GM13977 (cell line): ENCODE measurements at regions not wholly inside any gene's neighbourhood (a gene's known extent, or its start where the extent isn't known, plus 50 kb on each side); places are given as distances from the start of the nearest gene placed in this dataset.

Source experiments
- DNase-seq: peaks from one replicate; pipeline ENCODE4 v3.0.0; 2012; ENCODE audit warnings: low spot score
- in situ Hi-C: fragments of 300-500 bp; cut with MboI; formaldehyde crosslinking; loops from one replicate; pipeline ENCODE4 v1.12.0; 2022; ENCODE audit warnings: low sequenced_read_pairs, low pct_unique_long_range_greater_than_20kb, mixed read lengths, inconsistent platforms; ENCODE audit not compliant: unreplicated experiment
- TF ChIP-seq, protein P1 (sequence below): IDR thresholded peaks from 2 replicates; pipeline ENCODE4 v1.5.1; 2012; ENCODE audit warnings: mild to moderate bottlenecking, control low read depth; ENCODE audit not compliant: insufficient read depth; ENCODE audit errors: extremely low read depth, missing control alignments

DNA sequence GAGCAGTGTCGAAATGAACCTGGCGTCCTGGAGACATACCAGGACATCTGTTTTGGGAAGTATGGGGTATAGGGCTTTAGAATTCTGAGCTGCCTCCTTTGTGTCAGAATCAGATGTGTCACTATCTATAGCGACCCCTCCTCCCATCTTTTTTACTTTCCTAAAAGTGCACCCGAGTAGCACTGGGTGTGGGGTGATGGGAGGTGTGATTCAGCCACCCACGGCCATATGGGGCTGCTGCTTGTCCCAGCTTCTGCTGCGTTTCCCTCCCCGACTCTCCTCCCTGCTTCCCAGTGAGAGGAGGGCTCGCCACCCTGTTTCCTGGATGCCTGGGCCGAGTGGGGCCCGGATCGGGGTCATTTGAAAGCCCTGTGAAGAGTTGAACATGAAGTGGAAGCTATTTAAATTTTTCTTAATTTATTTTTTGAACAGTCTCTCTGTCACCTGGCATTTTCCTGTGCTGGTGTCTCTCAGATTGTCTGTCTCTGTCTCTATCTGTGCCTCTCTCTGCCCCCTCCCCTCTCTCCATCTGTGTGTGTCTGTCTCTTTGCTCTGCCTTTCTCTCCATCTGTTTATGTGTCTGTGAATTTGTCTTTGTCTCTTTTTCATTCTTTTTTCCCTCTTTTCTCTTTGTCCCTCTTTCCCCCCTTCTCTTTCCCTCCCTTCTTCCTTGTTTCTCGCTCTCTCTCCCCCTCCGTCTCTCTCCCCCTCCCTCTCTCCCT lies 638.8 kb upstream of the EEF2KMT start:
- in situ Hi-C loops = no loop called here
- TF ChIP-seq, protein P1, sequence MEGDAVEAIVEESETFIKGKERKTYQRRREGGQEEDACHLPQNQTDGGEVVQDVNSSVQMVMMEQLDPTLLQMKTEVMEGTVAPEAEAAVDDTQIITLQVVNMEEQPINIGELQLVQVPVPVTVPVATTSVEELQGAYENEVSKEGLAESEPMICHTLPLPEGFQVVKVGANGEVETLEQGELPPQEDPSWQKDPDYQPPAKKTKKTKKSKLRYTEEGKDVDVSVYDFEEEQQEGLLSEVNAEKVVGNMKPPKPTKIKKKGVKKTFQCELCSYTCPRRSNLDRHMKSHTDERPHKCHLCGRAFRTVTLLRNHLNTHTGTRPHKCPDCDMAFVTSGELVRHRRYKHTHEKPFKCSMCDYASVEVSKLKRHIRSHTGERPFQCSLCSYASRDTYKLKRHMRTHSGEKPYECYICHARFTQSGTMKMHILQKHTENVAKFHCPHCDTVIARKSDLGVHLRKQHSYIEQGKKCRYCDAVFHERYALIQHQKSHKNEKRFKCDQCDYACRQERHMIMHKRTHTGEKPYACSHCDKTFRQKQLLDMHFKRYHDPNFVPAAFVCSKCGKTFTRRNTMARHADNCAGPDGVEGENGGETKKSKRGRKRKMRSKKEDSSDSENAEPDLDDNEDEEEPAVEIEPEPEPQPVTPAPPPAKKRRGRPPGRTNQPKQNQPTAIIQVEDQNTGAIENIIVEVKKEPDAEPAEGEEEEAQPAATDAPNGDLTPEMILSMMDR = no peak
- DNase-seq = no peak

DNA sequence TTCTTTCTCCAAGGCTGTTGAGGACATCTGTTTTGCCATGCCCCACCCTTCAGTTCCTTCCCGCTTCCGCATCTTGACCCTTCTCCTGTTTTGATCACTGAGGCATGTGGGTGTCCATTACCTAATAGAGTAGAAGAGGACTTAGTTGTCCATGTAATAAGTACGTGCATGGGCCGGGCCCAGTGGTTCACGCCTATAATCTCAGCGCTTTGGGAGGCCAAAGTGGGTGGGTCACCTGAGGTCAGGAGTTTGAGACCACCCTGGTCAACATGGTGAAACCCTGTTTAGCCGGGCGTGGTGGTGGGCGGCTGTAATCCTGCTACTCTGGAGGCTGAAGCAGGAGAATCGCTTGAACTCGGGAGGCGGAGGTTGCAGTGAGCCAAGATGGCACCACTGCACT lies 637.8 kb upstream of the EEF2KMT start:
- in situ Hi-C loops = no loop called here
- DNase-seq = no peak
- TF ChIP-seq, protein P1 = no peak

DNA sequence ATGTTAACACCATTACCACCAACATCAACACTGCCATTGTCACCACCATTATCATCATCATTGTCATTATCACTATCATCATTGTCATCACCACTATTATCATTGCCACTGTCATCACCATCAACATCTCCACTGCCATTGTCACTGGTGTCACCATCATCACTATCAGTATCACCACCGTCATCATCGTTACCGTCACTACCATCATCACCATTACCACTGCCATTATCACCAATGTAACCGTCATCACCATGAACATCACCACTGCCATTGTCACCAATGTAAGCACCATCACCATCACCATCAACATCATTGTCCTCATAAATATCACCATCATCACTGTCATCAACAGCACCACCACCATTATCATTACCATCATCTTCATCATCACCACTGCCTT lies 633.2 kb upstream of the EEF2KMT start:
- TF ChIP-seq, protein P1 = no peak
- DNase-seq = no peak
- in situ Hi-C loops = no loop called here

DNA sequence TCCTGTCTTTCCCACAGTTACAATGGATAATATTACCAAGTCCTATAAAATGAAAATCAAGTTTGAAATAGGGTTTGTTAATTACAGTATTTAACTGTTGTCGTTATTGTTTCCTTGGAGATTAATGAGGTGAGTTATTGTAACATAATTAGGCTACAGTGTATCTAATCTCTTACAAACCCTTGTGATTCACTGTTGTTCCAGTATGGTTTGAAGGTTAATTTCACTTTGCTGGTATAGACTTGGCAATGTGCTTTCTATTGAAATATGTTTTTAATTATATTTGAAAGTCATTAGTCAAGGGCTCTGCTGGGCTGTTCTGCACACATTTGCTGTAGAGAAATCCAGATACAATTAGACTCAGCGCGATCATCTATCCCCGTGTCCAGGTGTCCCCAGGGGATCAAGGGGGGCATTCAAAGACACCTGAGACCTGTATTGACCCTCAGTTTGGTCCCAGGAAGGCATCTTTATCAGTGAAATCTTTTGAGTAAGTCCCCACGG lies 624.6 kb upstream of the EEF2KMT start:
- DNase-seq = no peak
- TF ChIP-seq, protein P1 = no peak
- in situ Hi-C loops = no loop called here

DNA sequence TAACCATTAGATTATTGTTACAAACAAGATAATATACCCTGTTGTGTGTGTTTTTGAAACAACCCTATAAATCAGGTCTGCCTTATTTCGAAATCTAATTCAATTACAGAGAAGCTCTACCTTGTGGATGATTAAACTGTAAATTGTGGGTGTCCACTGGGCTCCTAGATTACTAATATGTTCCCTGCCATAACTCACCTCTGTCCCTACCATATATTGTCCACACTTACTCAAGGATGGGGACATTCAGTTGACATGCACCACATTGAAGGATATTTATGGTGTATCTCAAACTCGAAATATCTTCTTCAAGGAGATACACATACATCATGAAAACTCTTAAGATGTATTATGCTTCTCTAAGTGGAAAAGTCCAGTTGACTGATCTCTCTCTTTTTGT lies 617.6 kb upstream of the EEF2KMT start:
- TF ChIP-seq, protein P1 = no peak
- no peak for DNase-seq
- in situ Hi-C loops = no loop called here

DNA sequence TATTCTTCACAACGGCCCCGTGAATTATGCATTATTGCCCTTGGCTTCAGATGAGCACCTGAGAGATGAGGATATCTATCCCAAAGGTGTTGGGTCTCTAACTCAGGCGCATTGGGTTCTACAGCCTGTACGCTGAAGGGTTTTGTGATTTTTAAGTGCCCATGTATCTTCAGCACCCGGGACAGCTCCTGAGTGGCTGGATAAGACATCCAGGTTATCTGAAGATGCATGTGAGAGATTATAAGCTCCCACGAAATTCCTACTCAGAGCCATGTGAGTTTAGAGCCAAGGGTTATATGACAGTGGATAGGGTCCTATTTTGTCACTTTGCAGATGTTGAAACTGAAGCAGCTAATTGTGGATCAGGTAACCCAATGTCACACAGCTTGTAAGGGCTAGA lies 612.3 kb upstream of the EEF2KMT start:
- TF ChIP-seq, protein P1 = no peak
- in situ Hi-C loops = no loop called here
- DNase-seq = no peak
